GM12872 (cell line): ENCODE measurements at regions not wholly inside any gene's neighbourhood (a gene's known extent, or its start where the extent isn't known, plus 50 kb on each side); places are given as distances from the start of the nearest gene placed in this dataset.

Experiments
- CTCF ChIP-seq: IDR thresholded peaks from 3 replicates; pipeline ENCODE4 v1.5.1; 2011; ENCODE audit warnings: low read depth, mild to moderate bottlenecking, low read length, moderate library complexity; ENCODE audit not compliant: insufficient read depth

GRCh38 chr2:128557831-128558241 is 239.2 kb upstream of the HS6ST1 start:
- no peak for TF ChIP-seq CTCF

- no peak for TF ChIP-seq CTCF
Observed at GRCh38 chr2:128558441-128558840, 239.8 kb upstream of the HS6ST1 start.

- TF ChIP-seq CTCF: no peak
Observed at GRCh38 chr2:128558895-128559532, 240.3 kb upstream of the HS6ST1 start.

DNA sequence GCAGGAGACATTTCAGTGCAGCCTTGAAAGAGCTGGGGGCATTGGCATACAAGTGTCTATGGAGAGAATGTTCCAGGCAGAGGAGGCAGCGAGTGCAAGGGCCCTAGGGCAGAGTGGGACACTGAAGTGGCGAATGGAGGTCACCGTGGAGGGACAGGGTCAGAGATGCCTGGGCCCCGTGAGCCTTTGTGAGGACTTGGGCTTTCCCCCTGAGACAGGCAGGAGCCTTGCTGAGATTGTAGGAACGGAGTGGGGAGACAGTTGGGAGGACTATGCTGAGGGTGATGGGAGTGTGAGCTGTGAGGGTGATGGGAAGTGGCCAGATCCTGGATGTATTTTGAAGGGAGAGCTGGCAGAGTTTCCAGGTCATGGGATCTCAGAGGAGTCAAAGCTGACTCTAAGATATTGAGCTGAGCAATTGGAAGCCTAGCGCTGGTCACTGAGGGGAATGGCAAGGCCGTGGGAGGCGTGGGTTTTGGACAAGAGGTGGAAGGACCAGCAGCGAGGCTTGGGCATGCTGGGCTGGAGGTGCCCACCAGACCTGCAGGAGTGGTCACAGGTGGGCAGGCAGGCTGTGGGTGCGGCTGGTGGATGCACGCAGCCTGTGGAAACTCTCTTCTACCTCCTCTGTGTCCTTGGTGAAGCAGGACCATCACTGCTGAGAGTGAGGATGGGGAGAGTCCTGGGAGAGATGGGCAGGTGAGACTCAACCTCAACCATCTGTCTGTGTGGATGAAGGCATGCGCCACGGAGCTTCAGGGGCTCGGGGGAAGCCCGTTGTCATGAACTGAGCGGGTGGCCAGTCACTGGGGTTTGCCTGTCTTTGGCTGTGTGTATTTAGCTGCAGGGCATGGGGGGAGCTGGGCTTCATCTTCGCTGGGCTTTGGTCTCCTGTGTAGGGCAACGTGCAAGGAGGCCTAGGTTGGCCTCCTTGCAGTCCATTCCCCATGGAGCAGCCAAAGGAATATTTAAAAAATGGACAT is 241.2 kb upstream of the HS6ST1 start:
- TF ChIP-seq CTCF: no peak

DNA sequence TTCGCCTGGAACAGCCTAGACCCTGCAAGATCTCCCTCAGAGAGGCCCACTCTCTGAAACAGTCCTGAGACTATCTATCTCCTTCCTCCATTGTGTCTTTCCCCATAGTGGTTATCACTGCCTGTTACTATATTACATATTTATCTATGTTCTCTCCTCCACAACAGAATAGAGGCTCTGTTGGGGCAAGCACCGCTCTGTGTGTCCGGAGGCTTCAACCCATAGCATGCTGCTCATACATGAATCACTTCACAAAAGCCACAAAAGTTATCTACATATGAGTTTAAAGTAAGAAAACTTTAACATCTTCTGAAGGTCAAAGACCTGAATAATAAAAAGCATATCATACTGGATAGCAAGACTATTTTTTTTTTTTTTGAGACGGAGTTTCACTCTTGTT is 242.1 kb upstream of the HS6ST1 start:
- TF ChIP-seq CTCF: no peak

DNA sequence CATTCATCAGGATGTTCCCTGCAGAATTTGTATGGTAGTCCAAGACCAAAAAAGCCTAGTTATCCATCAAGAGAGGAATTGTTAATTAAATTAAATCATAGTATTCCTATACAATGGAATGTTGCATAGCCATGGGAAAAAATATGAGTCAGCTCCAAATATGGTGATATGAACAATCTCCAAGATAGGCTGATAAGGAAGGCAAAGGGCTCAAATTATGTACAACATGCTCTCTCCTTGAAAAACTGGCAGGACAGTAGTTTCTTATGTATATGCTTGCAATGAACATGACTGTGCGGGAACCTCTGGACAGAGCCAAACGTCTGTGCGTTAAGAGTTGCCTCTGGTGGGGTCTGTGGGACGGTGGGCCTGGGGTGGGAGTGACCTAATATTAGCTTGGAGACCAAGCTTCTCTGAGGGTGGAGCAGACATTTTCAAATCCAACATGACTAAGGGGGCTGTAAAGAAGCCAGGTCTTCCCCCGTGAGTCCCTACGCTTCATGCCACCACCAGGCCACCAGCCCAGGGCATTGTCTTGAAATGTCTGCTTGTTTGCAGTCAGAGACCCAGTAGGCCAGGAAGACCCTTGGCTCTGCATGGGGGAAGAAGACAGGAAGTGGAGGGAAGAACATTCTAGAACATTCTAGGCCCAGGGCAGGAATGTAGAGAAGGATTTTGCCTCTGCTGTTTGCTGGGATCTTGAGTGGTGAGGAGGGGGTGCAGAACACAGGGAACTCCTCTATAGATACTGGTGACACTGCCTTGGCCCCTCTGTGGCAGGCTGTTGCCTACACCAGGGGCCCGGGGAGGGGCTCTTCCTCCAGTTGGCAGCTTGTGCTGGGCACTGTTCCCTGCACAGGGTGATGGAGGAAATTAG is 244.0 kb upstream of the HS6ST1 start:
- TF ChIP-seq CTCF: no peak

DNA sequence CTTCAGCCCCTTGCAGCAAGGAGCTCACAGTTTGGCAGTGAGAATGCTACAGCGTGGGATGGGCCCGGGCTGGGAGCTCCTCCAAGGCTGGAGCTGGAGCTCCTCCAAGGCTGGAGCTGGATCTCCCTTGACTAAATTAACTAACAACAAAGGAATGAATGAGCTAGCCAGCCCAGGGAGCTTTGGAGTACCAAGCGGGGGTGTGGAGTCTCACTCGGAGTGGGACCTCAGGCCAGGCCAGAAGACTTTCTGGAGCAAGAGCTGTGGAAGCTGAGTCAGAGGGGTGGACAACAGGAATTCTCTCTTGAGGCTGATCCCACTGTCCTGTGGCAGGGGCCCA is 244.7 kb upstream of the HS6ST1 start:
- no peak for TF ChIP-seq CTCF
